PC-3 (cell line): ENCODE measurements at regions not wholly inside any gene's neighbourhood (a gene's known extent, or its start where the extent isn't known, plus 50 kb on each side); places are given as distances from the start of the nearest gene placed in this dataset.

Experiments
- EZH2 ChIP-seq: fragments of 300-600 bp; sonication (generic); IDR thresholded peaks from one replicate; pipeline ENCODE4 v1.6.1; 2017; ENCODE audit warnings: antibody characterized with exemption, mild to moderate bottlenecking, low read length; ENCODE audit not compliant: unreplicated experiment
- EZH2phosphoT487 ChIP-seq: fragments of 300-600 bp; sonication (generic); IDR thresholded peaks from 2 replicates; pipeline ENCODE4 v1.6.1; 2018; ENCODE audit warnings: mild to moderate bottlenecking, antibody characterized with exemption, low read length, borderline replicate concordance
- TF ChIP-seq, protein P1 (sequence below): fragments of 300-600 bp; sonication (generic); conservative IDR thresholded peaks from 2 replicates; pipeline ENCODE4 v1.5.1; 2017; ENCODE audit warnings: antibody characterized with exemption, low read depth, mild to moderate bottlenecking, low read length

DNA sequence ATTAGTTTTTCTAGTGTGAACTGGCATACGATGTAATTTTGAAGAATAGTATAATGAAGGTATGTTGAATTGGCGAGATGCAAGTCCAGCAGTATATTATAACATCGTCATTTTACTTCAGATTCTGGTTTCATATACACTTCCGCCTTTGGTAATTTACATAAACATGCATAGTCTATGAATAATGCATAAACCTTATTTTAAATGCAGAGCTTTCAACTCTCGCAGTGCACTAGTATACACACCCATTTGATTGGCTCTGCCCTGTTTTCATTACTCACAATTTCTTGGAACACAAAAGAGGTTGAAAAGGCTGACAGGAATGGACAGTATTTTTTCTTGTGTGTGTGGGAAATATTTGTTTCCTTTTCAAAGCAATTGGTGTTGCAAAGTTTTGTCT lies 128.9 kb upstream of the CCNH start:
- TF ChIP-seq, protein P1, sequence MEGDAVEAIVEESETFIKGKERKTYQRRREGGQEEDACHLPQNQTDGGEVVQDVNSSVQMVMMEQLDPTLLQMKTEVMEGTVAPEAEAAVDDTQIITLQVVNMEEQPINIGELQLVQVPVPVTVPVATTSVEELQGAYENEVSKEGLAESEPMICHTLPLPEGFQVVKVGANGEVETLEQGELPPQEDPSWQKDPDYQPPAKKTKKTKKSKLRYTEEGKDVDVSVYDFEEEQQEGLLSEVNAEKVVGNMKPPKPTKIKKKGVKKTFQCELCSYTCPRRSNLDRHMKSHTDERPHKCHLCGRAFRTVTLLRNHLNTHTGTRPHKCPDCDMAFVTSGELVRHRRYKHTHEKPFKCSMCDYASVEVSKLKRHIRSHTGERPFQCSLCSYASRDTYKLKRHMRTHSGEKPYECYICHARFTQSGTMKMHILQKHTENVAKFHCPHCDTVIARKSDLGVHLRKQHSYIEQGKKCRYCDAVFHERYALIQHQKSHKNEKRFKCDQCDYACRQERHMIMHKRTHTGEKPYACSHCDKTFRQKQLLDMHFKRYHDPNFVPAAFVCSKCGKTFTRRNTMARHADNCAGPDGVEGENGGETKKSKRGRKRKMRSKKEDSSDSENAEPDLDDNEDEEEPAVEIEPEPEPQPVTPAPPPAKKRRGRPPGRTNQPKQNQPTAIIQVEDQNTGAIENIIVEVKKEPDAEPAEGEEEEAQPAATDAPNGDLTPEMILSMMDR, result no peak
- TF ChIP-seq EZH2phosphoT487 (no peak), EZH2 (no peak)
